Esophagus mucosa (tissue), 1 donor: ENCODE measurements at regions not wholly inside any gene's neighbourhood (a gene's known extent, or its start where the extent isn't known, plus 50 kb on each side); places are given as distances from the start of the nearest gene placed in this dataset.

Source experiments
- ATAC-seq: fragments of 200-7000 bp; cut with Tn5 transposase; one replicate; pipeline ENCODE4 v1.9.1; 2020
- donor health status: DM: yes; HTN: yes; CAD: no.

- ATAC-seq, result peak; percentile 97
Measured at GRCh38 chr10:8435186-8436055, 380.9 kb downstream of the GATA3 start.

- no peak for ATAC-seq
Measured at GRCh38 chr10:8437896-8438295, 383.4 kb downstream of the GATA3 start.

GRCh38 chr10:8438603-8439002 lies 384.1 kb downstream of the GATA3 start:
- ATAC-seq, result no peak

GRCh38 chr10:8439040-8439439 lies 384.6 kb downstream of the GATA3 start:
- ATAC-seq, result no peak

- ATAC-seq, result no peak
Measured at GRCh38 chr10:8444630-8445029, 390.1 kb downstream of the GATA3 start.

GRCh38 chr10:8445353-8445752 lies 390.9 kb downstream of the GATA3 start:
- no peak for ATAC-seq

- ATAC-seq, result no peak
Measured at GRCh38 chr10:8449909-8450308, 395.4 kb downstream of the GATA3 start.

- ATAC-seq, result peak; percentile 83
Measured at GRCh38 chr10:8453587-8453986, 399.1 kb downstream of the GATA3 start.

GRCh38 chr10:8454357-8454756 lies 399.9 kb downstream of the GATA3 start:
- peak; percentile 98 for ATAC-seq

- ATAC-seq, result no peak
Measured at GRCh38 chr10:8455181-8455580, 400.7 kb downstream of the GATA3 start.

- no peak for ATAC-seq
Measured at GRCh38 chr10:8456386-8456785, 401.9 kb downstream of the GATA3 start.

- ATAC-seq, result no peak
Measured at GRCh38 chr10:8460626-8461025, 406.1 kb downstream of the GATA3 start.

GRCh38 chr10:8462565-8462964 lies 408.1 kb downstream of the GATA3 start:
- no peak for ATAC-seq

- no peak for ATAC-seq
Measured at GRCh38 chr10:8463853-8464252, 409.4 kb downstream of the GATA3 start.

GRCh38 chr10:8468477-8468876 lies 414.0 kb downstream of the GATA3 start:
- no peak for ATAC-seq

GRCh38 chr10:8473205-8473604 lies 418.7 kb downstream of the GATA3 start:
- no peak for ATAC-seq

- no peak for ATAC-seq
Measured at GRCh38 chr10:8477300-8477699, 422.8 kb downstream of the GATA3 start.

GRCh38 chr10:8481718-8482504 lies 427.4 kb downstream of the GATA3 start:
- no peak for ATAC-seq

GRCh38 chr10:8485032-8485431 lies 430.5 kb downstream of the GATA3 start:
- ATAC-seq, result no peak

- no peak for ATAC-seq
Measured at GRCh38 chr10:8487346-8487745, 432.9 kb downstream of the GATA3 start.

- no peak for ATAC-seq
Measured at GRCh38 chr10:8489232-8489631, 434.7 kb downstream of the GATA3 start.

- no peak for ATAC-seq
Measured at GRCh38 chr10:8489823-8490222, 435.3 kb downstream of the GATA3 start.

GRCh38 chr10:8498290-8498689 lies 443.8 kb downstream of the GATA3 start:
- no peak for ATAC-seq

GRCh38 chr10:8498881-8499280 lies 444.4 kb downstream of the GATA3 start:
- peak; percentile 68 for ATAC-seq
